K562 (cell line): ENCODE measurements at regions not wholly inside any gene's neighbourhood (a gene's known extent, or its start where the extent isn't known, plus 50 kb on each side); places are given as distances from the start of the nearest gene placed in this dataset.
A peak's percentile ranks its signal among the peaks of the same experiment; 100 is the strongest.

Experiments
- ATAC-seq: fragments of 200-7000 bp; cut with Tn5 transposase; 3 replicates; pipeline ENCODE4 v1.9.1; 2020; ENCODE audit warnings: moderate library complexity
- BruUV-seq: library from RNA; stranded (reverse); fragments of 400-500 nt; replicated peaks from 2 replicates; lab custom pipeline; 2021; lab: Mats Ljungman, UMichigan
- CTCF ChIA-PET: fragments of 300-600 bp; formaldehyde crosslinking; extraction: SDS; loops from one replicate; lab custom pipeline; 2021; ENCODE audit warnings: low intra/inter-chr PET ratio; lab: Yijun Ruan, JAX
- POLR2A ChIA-PET: fragments of 300-600, 350-650 bp; sonication (Branson Sonifier 250); formaldehyde crosslinking; extraction: SDS; loops from one replicate; lab custom pipeline; 2021; ENCODE audit warnings: antibody characterized with exemption, inconsistent platforms; lab: Yijun Ruan, JAX
- DNase-seq, 4 experiments: peaks; one replicate each; pipeline versions ENCODE4 v3.0.0 to v3.0.0-alpha.2; 2011 to 2018; ENCODE audit warnings: low spot score in 3 of 4, mixed read lengths in 3 of 4; ENCODE audit errors: extremely low read depth in 1 of 4
- FAIRE-seq: peaks from 2 replicates; lab custom pipeline; 2011; peaks lifted over from hg19 to GRCh38; lab: Jason Lieb, UNC
- H2AFZ ChIP-seq: 2 replicates; pipeline ENCODE4 v1.6.0; 2011; ENCODE audit warnings: low read depth, low read length, control low read depth, inconsistent platforms
- H3K27ac ChIP-seq: fragments of 200-600 bp; 3 replicates; pipeline ENCODE4 v1.8.0; 2011; ENCODE audit warnings: low read depth, mild to moderate bottlenecking, control low read depth, inconsistent platforms, low read length, moderate library complexity, mixed read lengths; ENCODE audit errors: extremely low read depth
- H3K27me3 ChIP-seq, 2 experiments: fragments of 300-600 bp in 1 of 2; 2 replicates in 1 of 2; 3 replicates in 1 of 2; pipeline versions ENCODE4 v1.6.0 to v1.8.0; 2011; ENCODE audit warnings: inconsistent platforms in 2 of 2, low read length in 2 of 2, mild to moderate bottlenecking in 1 of 2, mixed read lengths in 1 of 2, moderate library complexity in 1 of 2; ENCODE audit not compliant: control insufficient read depth in 2 of 2, insufficient read depth in 2 of 2
- H3K36me3 ChIP-seq: fragments of 300-600 bp; 3 replicates; pipeline ENCODE4 v1.8.0; 2011; ENCODE audit warnings: mild to moderate bottlenecking, low read length, inconsistent platforms; ENCODE audit not compliant: control insufficient read depth, insufficient read depth
- H3K4me1 ChIP-seq, 2 experiments: fragments of 200-600 bp in 1 of 2; replicated peaks in 1 of 2; 2 replicates in 1 of 2; 3 replicates in 1 of 2; pipeline versions ENCODE4 v1.5.1 to v1.8.0; 2011; ENCODE audit warnings: inconsistent platforms in 2 of 2, low read length in 2 of 2, mild to moderate bottlenecking in 1 of 2, mixed read lengths in 1 of 2, moderate library complexity in 1 of 2; ENCODE audit not compliant: control insufficient read depth in 2 of 2, insufficient read depth in 2 of 2
- H3K4me2 ChIP-seq: 2 replicates; pipeline ENCODE4 v1.6.1; 2011; ENCODE audit warnings: low read length, control low read depth, inconsistent platforms, mixed read lengths; ENCODE audit not compliant: insufficient read depth
- H3K4me3 ChIP-seq: fragments of 200-600 bp; sonication (generic), shearing (Covaris generic); 2 replicates; pipeline ENCODE4 v1.5.1; 2016; ENCODE audit warnings: control low read depth, inconsistent platforms
- H3K79me2 ChIP-seq: fragments of 200-600 bp; 3 replicates; pipeline ENCODE4 v1.8.0; 2011; ENCODE audit warnings: low read length, inconsistent platforms; ENCODE audit not compliant: control insufficient read depth, insufficient read depth
- H3K9ac ChIP-seq, 2 experiments: 2 replicates each; pipeline versions ENCODE4 v1.6.0 to v1.6.1; 2011; ENCODE audit warnings: low read depth in 2 of 2, low read length in 2 of 2, control low read depth in 1 of 2, inconsistent platforms in 1 of 2, mild to moderate bottlenecking in 1 of 2, mixed read lengths in 1 of 2; ENCODE audit not compliant: insufficient read depth in 1 of 2
- H3K9me1 ChIP-seq: one replicate; pipeline ENCODE4 v1.6.0; 2011; ENCODE audit warnings: inconsistent platforms, mild to moderate bottlenecking, low read length, moderate library complexity; ENCODE audit not compliant: control insufficient read depth, insufficient read depth
- H3K9me3 ChIP-seq: replicated peaks from 2 replicates; pipeline ENCODE4 v1.5.1; 2011; ENCODE audit warnings: low read depth, low read length, inconsistent platforms; ENCODE audit not compliant: control insufficient read depth, insufficient read depth
- H4K20me1 ChIP-seq: replicated peaks from 2 replicates; pipeline ENCODE4 v1.6.1; 2011; ENCODE audit warnings: low read length, inconsistent platforms, mixed read lengths; ENCODE audit not compliant: control insufficient read depth, insufficient read depth
- BRD4 ChIP-seq: fragments of 200-600 bp; sonication (generic); IDR thresholded peaks from 2 replicates; pipeline ENCODE4 v1.6.1; 2017; ENCODE audit warnings: inconsistent platforms
- FOXP1 ChIP-seq: sonication (generic); formaldehyde crosslinking; IDR thresholded peaks from 2 replicates; pipeline ENCODE4 v1.8.0; 2022; ENCODE audit warnings: mild to moderate bottlenecking, missing genetic modification reagents
- HNRNPUL1 ChIP-seq: fragments of 200-400 bp; formaldehyde crosslinking; IDR thresholded peaks from 2 replicates; pipeline ENCODE4 v1.6.1; 2017; ENCODE audit warnings: low read length
- MEIS2 ChIP-seq: fragments of 450-650 bp; IDR thresholded peaks from 2 replicates; pipeline ENCODE4 v1.6.1; 2014; ENCODE audit warnings: mild to moderate bottlenecking; ENCODE audit not compliant: partially characterized antibody
- NFE2 ChIP-seq: IDR thresholded peaks from 2 replicates; pipeline ENCODE4 v1.6.1; 2014; ENCODE audit warnings: antibody characterized with exemption, low read depth
- NUFIP1 ChIP-seq: fragments of 450-650 bp; IDR thresholded peaks from 2 replicates; pipeline ENCODE4 v1.6.1; 2018; ENCODE audit not compliant: partially characterized antibody
- TFAP4 ChIP-seq: sonication (generic); formaldehyde crosslinking; IDR thresholded peaks from 2 replicates; pipeline ENCODE4 v1.8.0; 2022; ENCODE audit warnings: missing genetic modification reagents, mild to moderate bottlenecking, moderate library complexity, borderline replicate concordance
- WGBS: fragments of 100-300 bp; shearing (Covaris generic); methylation state at CpG from one replicate; pipeline ENCODE4 v1.1.6; 2016; ENCODE audit warnings: low coverage, mixed read lengths; ENCODE audit not compliant: insufficient coverage; ENCODE audit errors: missing lambda C conversion rate; 5-methylcytosine and 5-hydroxymethylcytosine counted together
- in situ Hi-C: fragments of 300-500 bp; cut with MboI; formaldehyde crosslinking; loops from 4 replicates; pipeline ENCODE4 v1.15.0; 2018; ENCODE audit warnings: inconsistent platforms, mixed read lengths
- intact Hi-C: fragments of 100-400 bp; cut with micrococcal nuclease; formaldehyde crosslinking; loops from 2 replicates; pipeline ENCODE4 v1.14.2; 2022
- TF ChIP-seq, protein P1 (sequence below): fragments of 250-450 bp; sonication (Bioruptor Pico); IDR thresholded peaks from 2 replicates; pipeline ENCODE4 v1.5.0; 2021; ENCODE audit warnings: mild to moderate bottlenecking, borderline replicate concordance
- TF ChIP-seq, protein P2 (sequence below): fragments of 150-350 bp; conservative IDR thresholded peaks from 2 replicates; pipeline ENCODE4 v1.6.1; 2014; ENCODE audit warnings: low read length
- TF ChIP-seq, protein P3 (sequence below): fragments of 450-650 bp; IDR thresholded peaks from 2 replicates; pipeline ENCODE4 v1.6.1; 2016

DNA sequence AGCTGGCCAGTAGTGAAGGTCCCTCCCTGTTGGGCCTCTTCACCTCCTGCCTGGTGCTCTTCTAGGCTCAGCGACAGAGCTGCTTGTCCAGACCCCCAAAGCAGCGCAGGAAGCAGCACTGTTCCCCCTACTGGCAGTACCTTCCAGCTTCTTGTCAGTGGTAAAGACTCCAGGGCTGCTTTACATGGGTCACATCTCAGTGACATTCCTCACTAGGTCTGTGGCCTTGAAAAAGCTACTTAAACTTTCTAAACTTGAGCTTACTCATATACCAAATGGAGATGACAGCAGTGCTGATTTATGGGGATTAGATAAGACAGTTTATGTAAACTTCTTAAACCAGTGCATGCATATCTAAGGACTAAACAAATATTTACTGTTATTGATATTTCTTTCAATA is 117.3 kb downstream of the FAT4 start:
- no peaks in the 10 kb centered on the region for H3K9me1 ChIP-seq
- POLR2A ChIA-PET = no interaction called here

GRCh38 chr4:125433453-125433852 is 118.7 kb downstream of the FAT4 start:
- ATAC-seq (no peak), DNase-seq (no peak), FAIRE-seq (no peak)
- Histone ChIP-seq H3K79me2 (no peaks in the 10 kb centered on the region), H3K4me3 (no peak overlapping the region), H3K27me3 (no peaks in the 10 kb centered on the region), H3K27ac (no peak overlapping the region), H3K9ac (no peak overlapping the region), H3K9me1 (no peaks in the 10 kb centered on the region), H3K4me2 (no peak overlapping the region), H3K4me1 (no peaks in the 10 kb centered on the region), H3K36me3 (no peaks in the 10 kb centered on the region), H2AFZ (no peak overlapping the region), H4K20me1 (no peaks in the 10 kb centered on the region), H3K9me3 (no peaks in the 10 kb centered on the region)
- intact Hi-C loops = no loop called here
- BruUV-seq = no TSS peak
- ChIA-PET POLR2A (interaction anchor here (0.6 kb wide), 1 partner anchor 19 kb away, joined by 3 read pairs; no protein-coding TSS in a partner anchor), CTCF (no interaction called here)
- in situ Hi-C loops = no loop called here
- 0% methylated on average over 2 of the region's 2 CpGs for WGBS
- no peak for TF ChIP-seq NFE2
- no peak for TF ChIP-seq TFAP4 (CRISPR knock-in tag)
- TF ChIP-seq, protein P1, sequence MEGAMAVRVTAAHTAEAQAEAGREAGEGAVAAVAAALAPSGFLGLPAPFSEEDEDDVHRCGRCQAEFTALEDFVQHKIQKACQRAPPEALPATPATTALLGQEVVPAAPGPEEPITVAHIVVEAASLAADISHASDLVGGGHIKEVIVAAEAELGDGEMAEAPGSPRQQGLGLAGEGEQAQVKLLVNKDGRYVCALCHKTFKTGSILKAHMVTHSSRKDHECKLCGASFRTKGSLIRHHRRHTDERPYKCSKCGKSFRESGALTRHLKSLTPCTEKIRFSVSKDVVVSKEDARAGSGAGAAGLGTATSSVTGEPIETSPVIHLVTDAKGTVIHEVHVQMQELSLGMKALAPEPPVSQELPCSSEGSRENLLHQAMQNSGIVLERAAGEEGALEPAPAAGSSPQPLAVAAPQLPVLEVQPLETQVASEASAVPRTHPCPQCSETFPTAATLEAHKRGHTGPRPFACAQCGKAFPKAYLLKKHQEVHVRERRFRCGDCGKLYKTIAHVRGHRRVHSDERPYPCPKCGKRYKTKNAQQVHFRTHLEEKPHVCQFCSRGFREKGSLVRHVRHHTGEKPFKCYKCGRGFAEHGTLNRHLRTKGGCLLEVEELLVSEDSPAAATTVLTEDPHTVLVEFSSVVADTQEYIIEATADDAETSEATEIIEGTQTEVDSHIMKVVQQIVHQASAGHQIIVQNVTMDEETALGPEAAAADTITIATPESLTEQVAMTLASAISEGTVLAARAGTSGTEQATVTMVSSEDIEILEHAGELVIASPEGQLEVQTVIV = no peak
- TF ChIP-seq BRD4 = no peak
- TF ChIP-seq NUFIP1 = no peak
- TF ChIP-seq FOXP1 (CRISPR knock-in tag) = no peak
- TF ChIP-seq, protein P2, sequence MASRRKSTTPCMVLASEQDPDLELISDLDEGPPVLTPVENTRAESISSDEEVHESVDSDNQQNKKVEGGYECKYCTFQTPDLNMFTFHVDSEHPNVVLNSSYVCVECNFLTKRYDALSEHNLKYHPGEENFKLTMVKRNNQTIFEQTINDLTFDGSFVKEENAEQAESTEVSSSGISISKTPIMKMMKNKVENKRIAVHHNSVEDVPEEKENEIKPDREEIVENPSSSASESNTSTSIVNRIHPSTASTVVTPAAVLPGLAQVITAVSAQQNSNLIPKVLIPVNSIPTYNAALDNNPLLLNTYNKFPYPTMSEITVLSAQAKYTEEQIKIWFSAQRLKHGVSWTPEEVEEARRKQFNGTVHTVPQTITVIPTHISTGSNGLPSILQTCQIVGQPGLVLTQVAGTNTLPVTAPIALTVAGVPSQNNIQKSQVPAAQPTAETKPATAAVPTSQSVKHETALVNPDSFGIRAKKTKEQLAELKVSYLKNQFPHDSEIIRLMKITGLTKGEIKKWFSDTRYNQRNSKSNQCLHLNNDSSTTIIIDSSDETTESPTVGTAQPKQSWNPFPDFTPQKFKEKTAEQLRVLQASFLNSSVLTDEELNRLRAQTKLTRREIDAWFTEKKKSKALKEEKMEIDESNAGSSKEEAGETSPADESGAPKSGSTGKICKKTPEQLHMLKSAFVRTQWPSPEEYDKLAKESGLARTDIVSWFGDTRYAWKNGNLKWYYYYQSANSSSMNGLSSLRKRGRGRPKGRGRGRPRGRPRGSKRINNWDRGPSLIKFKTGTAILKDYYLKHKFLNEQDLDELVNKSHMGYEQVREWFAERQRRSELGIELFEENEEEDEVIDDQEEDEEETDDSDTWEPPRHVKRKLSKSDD = no peak

More for the DNA sequence above, 117.3 kb downstream of the FAT4 start:
- Histone ChIP-seq H2AFZ (no peak overlapping the region), H3K79me2 (no peaks in the 10 kb centered on the region), H3K27ac (no peak overlapping the region), H3K27me3 (no peaks in the 10 kb centered on the region), H3K9me3 (no peaks in the 10 kb centered on the region), H3K36me3 (no peaks in the 10 kb centered on the region), H3K9ac (no peak overlapping the region), H3K4me2 (no peak overlapping the region), H3K4me3 (no peak overlapping the region), H4K20me1 (no peaks in the 10 kb centered on the region), H3K4me1 (no peaks in the 10 kb centered on the region)
- no peak for FAIRE-seq
- CTCF ChIA-PET = no interaction called here
- WGBS = 0% methylated on average over 2 of the region's 2 CpGs
- in situ Hi-C loops (no loop called here), intact Hi-C loops (no loop called here)
- ATAC-seq = no peak
- TF ChIP-seq, protein P3, sequence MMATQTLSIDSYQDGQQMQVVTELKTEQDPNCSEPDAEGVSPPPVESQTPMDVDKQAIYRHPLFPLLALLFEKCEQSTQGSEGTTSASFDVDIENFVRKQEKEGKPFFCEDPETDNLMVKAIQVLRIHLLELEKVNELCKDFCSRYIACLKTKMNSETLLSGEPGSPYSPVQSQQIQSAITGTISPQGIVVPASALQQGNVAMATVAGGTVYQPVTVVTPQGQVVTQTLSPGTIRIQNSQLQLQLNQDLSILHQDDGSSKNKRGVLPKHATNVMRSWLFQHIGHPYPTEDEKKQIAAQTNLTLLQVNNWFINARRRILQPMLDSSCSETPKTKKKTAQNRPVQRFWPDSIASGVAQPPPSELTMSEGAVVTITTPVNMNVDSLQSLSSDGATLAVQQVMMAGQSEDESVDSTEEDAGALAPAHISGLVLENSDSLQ = peak; percentile 44
- TF ChIP-seq MEIS2 (peak; percentile 79), HNRNPUL1 (no peak)
- no TSS peak for BruUV-seq
- DNase-seq = peak in 1 of 4 experiments; percentile 1
